H1 (cell line): ENCODE measurements at regions not wholly inside any gene's neighbourhood (a gene's known extent, or its start where the extent isn't known, plus 50 kb on each side); places are given as distances from the start of the nearest gene placed in this dataset.

Source experiments
- CTCF ChIA-PET: fragments of 300-600 bp; sonication (Branson Sonifier 250); formaldehyde crosslinking; loops from one replicate; lab custom pipeline; 2021; ENCODE audit not compliant: partially characterized antibody; lab: Charles Lee
- POLR2A ChIA-PET: fragments of 300-600 bp; sonication (Branson Sonifier 250); formaldehyde crosslinking; loops from one replicate; lab custom pipeline; 2021; ENCODE audit warnings: inconsistent platforms; ENCODE audit not compliant: partially characterized antibody; lab: Charles Lee
- DNase-seq, 2 experiments: peaks; one replicate each; pipeline versions ENCODE4 v3.0.0 to v3.0.0-alpha.2; 2010 to 2022; ENCODE audit warnings: low spot score in 2 of 2, low read depth in 1 of 2, mixed read lengths in 1 of 2
- FAIRE-seq: peaks from 2 replicates; lab custom pipeline; 2011; peaks lifted over from hg19 to GRCh38; lab: Jason Lieb, UNC
- H2AFZ ChIP-seq: 2 replicates; pipeline ENCODE4 v1.8.1; 2012; ENCODE audit warnings: low read length, inconsistent platforms
- H2AK5ac ChIP-seq: 2 replicates; pipeline ENCODE4 v1.6.1; 2013; ENCODE audit warnings: low read depth, low read length
- H2BK120ac ChIP-seq: replicated peaks from 2 replicates; pipeline ENCODE3; 2013; ENCODE audit warnings: low read depth, low read length, inconsistent platforms
- H2BK12ac ChIP-seq: 2 replicates; pipeline ENCODE4 v1.6.1; 2013; ENCODE audit warnings: low read depth, low read length
- H2BK15ac ChIP-seq: 2 replicates; pipeline ENCODE4 v1.6.1; 2013; ENCODE audit warnings: low read length
- H2BK20ac ChIP-seq: 2 replicates; pipeline ENCODE4 v1.6.1; 2013; ENCODE audit warnings: low read length
- H2BK5ac ChIP-seq: 2 replicates; pipeline ENCODE4 v1.6.1; 2013; ENCODE audit warnings: low read depth, low read length
- H3K14ac ChIP-seq: 2 replicates; pipeline ENCODE4 v1.6.1; 2013; ENCODE audit warnings: inconsistent platforms; ENCODE audit not compliant: insufficient read length
- H3K18ac ChIP-seq: 2 replicates; pipeline ENCODE4 v1.6.1; 2013; ENCODE audit warnings: low read length; ENCODE audit errors: extremely low read depth
- H3K23ac ChIP-seq: 2 replicates; pipeline ENCODE4 v1.6.1; 2013; ENCODE audit warnings: inconsistent platforms; ENCODE audit not compliant: insufficient read length
- H3K23me2 ChIP-seq: 2 replicates; pipeline ENCODE4 v1.6.1; 2013; ENCODE audit warnings: low read depth, low read length
- H3K27ac ChIP-seq: 2 replicates; pipeline ENCODE4 v1.6.1; 2011; ENCODE audit warnings: low read depth, low read length, inconsistent platforms
- H3K27me3 ChIP-seq, 4 experiments: replicated peaks in 1 of 4; 1 replicate in 1 of 4; 2 replicates in 3 of 4; pipeline versions ENCODE4 v1.6.1 to v1.8.1; 2011 to 2013; ENCODE audit warnings: low read length in 3 of 4, mild to moderate bottlenecking in 3 of 4, inconsistent platforms in 2 of 4, mixed read lengths in 2 of 4, moderate library complexity in 1 of 4; ENCODE audit not compliant: control insufficient read depth in 3 of 4, insufficient read depth in 3 of 4; ENCODE audit errors: extremely low read depth in 1 of 4
- H3K36me3 ChIP-seq, 4 experiments: 2 replicates each; pipeline versions ENCODE4 v1.6.1 to v1.8.1; 2011 to 2013; ENCODE audit warnings: mild to moderate bottlenecking in 4 of 4, low read length in 3 of 4, moderate library complexity in 2 of 4, control low read depth in 1 of 4, inconsistent platforms in 1 of 4; ENCODE audit not compliant: insufficient read depth in 4 of 4, control insufficient read depth in 2 of 4
- H3K4ac ChIP-seq: replicated peaks from 2 replicates; pipeline ENCODE3; 2013; ENCODE audit warnings: low read length, low read depth, mixed read lengths, inconsistent platforms; ENCODE audit not compliant: insufficient read length
- H3K4me1 ChIP-seq, 4 experiments: replicated peaks in 1 of 4; 1 replicate in 1 of 4; 2 replicates in 3 of 4; pipeline versions ENCODE4 v1.6.1 to v1.8.1; 2011 to 2013; ENCODE audit warnings: low read length in 3 of 4, inconsistent platforms in 2 of 4, mixed read lengths in 1 of 4; ENCODE audit not compliant: insufficient read depth in 4 of 4, control insufficient read depth in 3 of 4
- H3K4me2 ChIP-seq, 2 experiments: 2 replicates each; pipeline versions ENCODE4 v1.6.1 to v1.8.1; 2011 to 2013; ENCODE audit warnings: low read depth in 2 of 2, low read length in 2 of 2, control low read depth in 1 of 2, inconsistent platforms in 1 of 2, mild to moderate bottlenecking in 1 of 2; ENCODE audit not compliant: insufficient read depth in 1 of 2
- H3K4me3 ChIP-seq, 4 experiments: fragments of 200-600, 300-600 bp in 1 of 4; sonication (generic), shearing (Covaris generic), sonication (Bioruptor Twin) in 1 of 4; 2 replicates each; pipeline versions ENCODE4 v1.5.1 to v1.8.1; 2011 to 2016; ENCODE audit warnings: low read length in 4 of 4, low read depth in 3 of 4, control low read depth in 2 of 4, inconsistent platforms in 2 of 4, mild to moderate bottlenecking in 2 of 4, mixed read lengths in 1 of 4, moderate library complexity in 1 of 4; ENCODE audit not compliant: insufficient read depth in 2 of 4; ENCODE audit errors: extremely low read depth in 1 of 4
- H3K56ac ChIP-seq: replicated peaks from 2 replicates; pipeline ENCODE3; 2013; ENCODE audit warnings: low read depth, mild to moderate bottlenecking, mixed read lengths, low read length, inconsistent platforms; ENCODE audit not compliant: insufficient read length
- H3K79me1 ChIP-seq: 2 replicates; pipeline ENCODE4 v1.6.1; 2013; ENCODE audit warnings: low read depth, low read length, control low read depth
- H3K79me2 ChIP-seq, 2 experiments: 2 replicates each; pipeline versions ENCODE4 v1.6.1 to v1.8.1; 2012 to 2013; ENCODE audit warnings: low read length in 2 of 2, mild to moderate bottlenecking in 2 of 2, inconsistent platforms in 1 of 2; ENCODE audit not compliant: insufficient read depth in 2 of 2, control insufficient read depth in 1 of 2
- H3K9ac ChIP-seq, 4 experiments: replicated peaks in 1 of 4; 1 replicate in 1 of 4; 2 replicates in 3 of 4; pipeline versions ENCODE4 v1.6.1 to v1.8.1; 2011 to 2013; ENCODE audit warnings: low read depth in 3 of 4, low read length in 3 of 4, control low read depth in 2 of 4, mild to moderate bottlenecking in 2 of 4, moderate library complexity in 2 of 4, inconsistent platforms in 1 of 4; ENCODE audit errors: extremely low read depth in 1 of 4
- H3K9me3 ChIP-seq, 2 experiments: 2 replicates each; pipeline versions ENCODE4 v1.6.1 to v1.8.1; 2012 to 2013; ENCODE audit warnings: mild to moderate bottlenecking in 2 of 2, moderate library complexity in 2 of 2, control low read depth in 1 of 2, inconsistent platforms in 1 of 2, low read depth in 1 of 2, low read length in 1 of 2, mixed read lengths in 1 of 2; ENCODE audit not compliant: insufficient read depth in 2 of 2
- H4K20me1 ChIP-seq, 2 experiments: replicated peaks in 1 of 2; 2 replicates each; pipeline versions ENCODE3 to v1.8.1; 2011 to 2013; ENCODE audit warnings: inconsistent platforms in 2 of 2, low read length in 2 of 2, mild to moderate bottlenecking in 1 of 2; ENCODE audit not compliant: insufficient read depth in 2 of 2, control insufficient read depth in 1 of 2
- H4K5ac ChIP-seq: 2 replicates; pipeline ENCODE4 v1.6.1; 2013; ENCODE audit warnings: low read length, low read depth, mixed read lengths, inconsistent platforms; ENCODE audit not compliant: insufficient read length
- H4K8ac ChIP-seq: 2 replicates; pipeline ENCODE4 v1.8.0; 2013; ENCODE audit warnings: mild to moderate bottlenecking, moderate library complexity, low read length, inconsistent platforms; ENCODE audit not compliant: insufficient read depth; ENCODE audit errors: extremely low read depth
- H4K91ac ChIP-seq: replicated peaks from 2 replicates; pipeline ENCODE3; 2013; ENCODE audit warnings: low read length, mixed read lengths, inconsistent platforms; ENCODE audit not compliant: insufficient read length
- ATF2 ChIP-seq: IDR thresholded peaks from 2 replicates; pipeline ENCODE4 v1.6.1; 2012; ENCODE audit warnings: low read length, inconsistent platforms
- BCL11A ChIP-seq, 2 experiments: IDR thresholded peaks; one replicate each; pipeline ENCODE4 v1.6.1; 2011; ENCODE audit warnings: low read depth in 2 of 2, low read length in 2 of 2, mild to moderate bottlenecking in 2 of 2
- EZH2 ChIP-seq: fragments of 200-600 bp; sonication (generic); IDR thresholded peaks from 2 replicates; pipeline ENCODE4 v1.7.1; 2012; ENCODE audit warnings: low read depth, mild to moderate bottlenecking, moderate library complexity, low read length, inconsistent platforms; ENCODE audit not compliant: severe bottlenecking
- FOSL1 ChIP-seq: IDR thresholded peaks from 2 replicates; pipeline ENCODE4 v1.6.1; 2011; ENCODE audit warnings: mild to moderate bottlenecking, low read depth, low read length, moderate library complexity; ENCODE audit not compliant: insufficient read depth
- KDM1A ChIP-seq: fragments of 200-600, 300-600 bp; sonication (generic); IDR thresholded peaks from 2 replicates; pipeline ENCODE4 v1.7.1; 2016; ENCODE audit warnings: mild to moderate bottlenecking, low read length, borderline replicate concordance
- MAX ChIP-seq: IDR thresholded peaks from 2 replicates; pipeline ENCODE4 v1.6.1; 2012; ENCODE audit warnings: inconsistent platforms
- SIRT6 ChIP-seq: IDR thresholded peaks from one replicate; pipeline ENCODE4 v1.7.1; 2012; ENCODE audit warnings: low read length, inconsistent platforms
- TAF7 ChIP-seq: optimal IDR thresholded peaks from 2 replicates; pipeline ENCODE3; 2011; ENCODE audit warnings: low read depth, mild to moderate bottlenecking, inconsistent platforms, low read length, moderate library complexity, borderline replicate concordance
- YY1 ChIP-seq: IDR thresholded peaks from 2 replicates; pipeline ENCODE4 v1.6.1; 2011; ENCODE audit warnings: low read depth, mild to moderate bottlenecking, low read length
- WGBS, 2 experiments: shearing (Covaris generic) in 1 of 2; methylation state at CpG; one replicate each; pipeline versions ENCODE4 v1.1.6 to v1.1.7; 2013 to 2015; ENCODE audit warnings: low lambda C conversion rate in 2 of 2, mixed read lengths in 2 of 2, inconsistent platforms in 1 of 2, low coverage in 1 of 2, missing lambda C conversion rate in 1 of 2; ENCODE audit not compliant: insufficient replicate concordance in 2 of 2, insufficient coverage in 1 of 2, insufficient read length in 1 of 2; ENCODE audit errors: extremely low coverage in 1 of 2, missing lambda C conversion rate in 1 of 2; 5-methylcytosine and 5-hydroxymethylcytosine counted together
- TF ChIP-seq, protein P1 (sequence below), 3 experiments: IDR thresholded peaks; 1 replicate in 2 of 3; 2 replicates in 1 of 3; pipeline versions ENCODE4 v1.5.1 to v1.6.1; 2011; ENCODE audit warnings: low read length in 3 of 3, mild to moderate bottlenecking in 3 of 3, inconsistent platforms in 2 of 3, low read depth in 1 of 3, moderate library complexity in 1 of 3; ENCODE audit not compliant: insufficient read depth in 1 of 3; ENCODE audit errors: control extremely low read depth in 1 of 3

DNA sequence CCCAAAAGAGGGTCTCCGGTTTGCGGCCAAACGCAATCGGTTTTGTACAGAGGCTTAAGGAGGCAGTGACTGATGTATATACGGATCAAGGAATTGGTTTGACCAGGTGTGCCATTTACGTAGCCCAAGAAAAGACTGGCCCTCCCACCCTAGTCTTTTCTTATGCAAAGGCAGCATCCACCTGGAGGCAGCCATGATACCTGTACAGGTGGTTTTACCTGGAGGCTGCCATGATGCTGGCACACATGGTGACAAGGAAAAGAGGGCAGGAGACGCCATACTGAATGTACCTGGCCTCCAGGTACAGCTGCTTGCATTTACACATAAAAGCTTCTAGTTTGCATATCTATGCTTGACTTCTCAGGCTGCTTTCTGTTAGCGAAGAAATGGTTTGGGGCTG lies 917.7 kb upstream of the INTU start:
- H3K14ac ChIP-seq: no peak overlapping the region
- H3K23ac ChIP-seq: no peak overlapping the region
- H3K18ac ChIP-seq: no peak overlapping the region
- no peak overlapping the region for H2BK15ac ChIP-seq
- CTCF ChIA-PET: no interaction called here
- no peak for FAIRE-seq
- no peaks in the 10 kb centered on the region for H4K20me1 ChIP-seq
- H2BK120ac ChIP-seq: no peak overlapping the region
- POLR2A ChIA-PET: no interaction called here
- WGBS, 2 experiments: 84% methylated on average over 8 of the region's 8 CpGs; no CpG with 5 or more reads in 1 of the 2 experiments
- no peak overlapping the region for H3K4ac ChIP-seq
- H2BK20ac ChIP-seq: no peak overlapping the region
- H3K27ac ChIP-seq: no peak overlapping the region
- no peaks in the 10 kb centered on the region for H3K79me1 ChIP-seq
- H3K4me2 ChIP-seq: no peak overlapping the region
- H3K9ac ChIP-seq: no peak overlapping the region
- H3K4me3 ChIP-seq: no peak overlapping the region
- no peak overlapping the region for H2BK5ac ChIP-seq
- H4K5ac ChIP-seq: no peak overlapping the region
- H3K27me3 ChIP-seq: no peaks in the 10 kb centered on the region
- H3K56ac ChIP-seq: no peak overlapping the region
- no peaks in the 10 kb centered on the region for H3K23me2 ChIP-seq
- peaks cover 0 to 7% (median 3%) of the 10 kb centered on the region in 4 experiments; a peak in 2 of 7 replicates for H3K4me1 ChIP-seq
- no peaks in the 10 kb centered on the region for H3K79me2 ChIP-seq
- DNase-seq: no peak
- no peak overlapping the region for H4K8ac ChIP-seq
- no peaks in the 10 kb centered on the region for H3K9me3 ChIP-seq
- no peak overlapping the region for H4K91ac ChIP-seq
- 0 out of 2 replicates have a peak overlapping the region, but pooled peaks have one; percentile 47 for H2AFZ ChIP-seq
- H3K36me3 ChIP-seq: no peaks in the 10 kb centered on the region
- H2AK5ac ChIP-seq: no peak overlapping the region
- H2BK12ac ChIP-seq: no peak overlapping the region; the same call in 1 of the 2 replicates
- peak; percentile 92 for TF ChIP-seq YY1
- peak; percentile 59; the same call in 1 of the 2 replicates for TF ChIP-seq MAX
- no peak for TF ChIP-seq ATF2
- no peak for TF ChIP-seq KDM1A
- TF ChIP-seq BCL11A (IDR thresholded peaks at IDR 0.05; ENCODE audit: low read depth in 2 of 2, low read length in 2 of 2): no peak
- TF ChIP-seq EZH2: no peak
- TF ChIP-seq SIRT6: no peak
- TF ChIP-seq, protein P1, sequence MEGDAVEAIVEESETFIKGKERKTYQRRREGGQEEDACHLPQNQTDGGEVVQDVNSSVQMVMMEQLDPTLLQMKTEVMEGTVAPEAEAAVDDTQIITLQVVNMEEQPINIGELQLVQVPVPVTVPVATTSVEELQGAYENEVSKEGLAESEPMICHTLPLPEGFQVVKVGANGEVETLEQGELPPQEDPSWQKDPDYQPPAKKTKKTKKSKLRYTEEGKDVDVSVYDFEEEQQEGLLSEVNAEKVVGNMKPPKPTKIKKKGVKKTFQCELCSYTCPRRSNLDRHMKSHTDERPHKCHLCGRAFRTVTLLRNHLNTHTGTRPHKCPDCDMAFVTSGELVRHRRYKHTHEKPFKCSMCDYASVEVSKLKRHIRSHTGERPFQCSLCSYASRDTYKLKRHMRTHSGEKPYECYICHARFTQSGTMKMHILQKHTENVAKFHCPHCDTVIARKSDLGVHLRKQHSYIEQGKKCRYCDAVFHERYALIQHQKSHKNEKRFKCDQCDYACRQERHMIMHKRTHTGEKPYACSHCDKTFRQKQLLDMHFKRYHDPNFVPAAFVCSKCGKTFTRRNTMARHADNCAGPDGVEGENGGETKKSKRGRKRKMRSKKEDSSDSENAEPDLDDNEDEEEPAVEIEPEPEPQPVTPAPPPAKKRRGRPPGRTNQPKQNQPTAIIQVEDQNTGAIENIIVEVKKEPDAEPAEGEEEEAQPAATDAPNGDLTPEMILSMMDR (IDR thresholded peaks at IDR 0.05; ENCODE audit: control extremely low read depth in 1 of 3, insufficient read depth in 1 of 3, low read depth in 1 of 3, low read length in 3 of 3): no peak
- TF ChIP-seq TAF7: no peak
- TF ChIP-seq FOSL1: no peak
